Activated CD4-positive, alpha-beta T cell treated with anti-CD3 and anti-CD28 coated beads for 24 hours (primary cell): ENCODE measurements at regions not wholly inside any gene's neighbourhood (a gene's known extent, or its start where the extent isn't known, plus 50 kb on each side); places are given as distances from the start of the nearest gene placed in this dataset.
A peak's percentile ranks its signal among the peaks of the same experiment; 100 is the strongest.
"Not testable (repeated sequence)": the region's sequence is repeated elsewhere in the genome, so short reads cannot be mapped to it uniquely, and the experiment has no call there.

ENCODE experiments used
- DNase-seq, 2 donors: peaks; one replicate each; pipeline ENCODE4 v3.0.0-alpha.2; 2020; ENCODE audit warnings: low read depth in 2 of 2

DNA sequence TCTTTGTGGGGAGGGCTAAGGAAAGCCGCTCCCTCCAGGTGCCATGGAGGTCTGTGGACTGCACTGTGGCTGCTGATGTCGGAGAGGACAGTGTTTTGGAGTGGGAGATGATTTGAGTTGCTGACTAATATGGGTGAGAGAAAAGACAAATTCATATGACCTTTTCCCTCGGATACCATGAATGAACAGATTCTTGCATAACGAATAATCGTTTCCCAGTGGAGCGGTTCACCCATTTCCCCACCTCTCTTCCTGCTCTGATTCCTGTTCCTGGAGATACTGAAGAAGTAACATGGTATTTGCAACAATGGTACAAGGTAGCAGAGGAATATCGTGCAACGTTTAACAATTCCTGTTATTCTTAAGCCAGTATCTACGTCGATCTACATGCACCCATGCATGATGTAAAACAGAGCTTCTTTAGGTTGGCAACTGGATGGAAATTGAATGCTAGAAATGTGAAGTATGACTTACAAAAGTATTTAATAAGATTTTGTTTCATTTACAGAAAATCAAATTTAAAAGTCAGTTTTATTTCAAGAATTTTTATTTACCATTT lies 227.1 kb downstream of the TOMM20 start:
- DNase-seq = no peak

DNA sequence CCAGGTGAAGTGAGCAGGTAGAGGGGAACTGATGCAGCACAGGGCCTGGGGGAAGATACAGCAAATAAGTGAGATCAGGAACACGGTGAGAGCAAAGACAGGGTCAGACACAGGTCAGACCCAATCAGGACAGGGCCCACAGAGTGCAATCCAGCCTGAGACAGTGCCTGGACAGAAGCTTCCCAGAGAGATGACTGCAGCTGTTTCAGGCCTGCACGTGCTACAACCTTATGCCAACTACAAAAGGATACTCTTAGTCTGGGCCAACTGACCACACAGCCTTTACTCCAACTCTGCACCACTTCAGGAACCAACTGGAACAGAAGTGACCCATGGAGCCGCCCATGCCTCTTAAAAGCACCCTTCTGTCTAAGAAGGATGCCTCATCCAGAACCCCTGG lies 228.0 kb downstream of the TOMM20 start:
- no peak for DNase-seq

DNA sequence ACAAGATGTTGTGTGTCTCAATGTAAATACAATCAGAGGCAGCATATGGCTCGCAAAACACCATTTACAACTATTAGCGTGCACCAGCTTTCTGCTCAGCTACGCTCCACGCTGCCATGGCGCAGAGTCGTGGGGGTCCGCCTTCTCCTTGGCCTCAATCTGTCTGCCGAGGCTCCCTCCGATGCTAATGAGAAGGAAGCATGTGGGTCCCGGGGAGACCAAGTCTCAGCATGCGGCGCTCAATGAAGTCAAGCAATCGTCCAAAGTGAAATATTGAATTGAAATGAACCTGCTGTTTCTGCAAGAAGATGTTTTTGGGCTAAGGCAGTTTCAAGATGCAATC lies 228.9 kb downstream of the TOMM20 start:
- no peak for DNase-seq

DNA sequence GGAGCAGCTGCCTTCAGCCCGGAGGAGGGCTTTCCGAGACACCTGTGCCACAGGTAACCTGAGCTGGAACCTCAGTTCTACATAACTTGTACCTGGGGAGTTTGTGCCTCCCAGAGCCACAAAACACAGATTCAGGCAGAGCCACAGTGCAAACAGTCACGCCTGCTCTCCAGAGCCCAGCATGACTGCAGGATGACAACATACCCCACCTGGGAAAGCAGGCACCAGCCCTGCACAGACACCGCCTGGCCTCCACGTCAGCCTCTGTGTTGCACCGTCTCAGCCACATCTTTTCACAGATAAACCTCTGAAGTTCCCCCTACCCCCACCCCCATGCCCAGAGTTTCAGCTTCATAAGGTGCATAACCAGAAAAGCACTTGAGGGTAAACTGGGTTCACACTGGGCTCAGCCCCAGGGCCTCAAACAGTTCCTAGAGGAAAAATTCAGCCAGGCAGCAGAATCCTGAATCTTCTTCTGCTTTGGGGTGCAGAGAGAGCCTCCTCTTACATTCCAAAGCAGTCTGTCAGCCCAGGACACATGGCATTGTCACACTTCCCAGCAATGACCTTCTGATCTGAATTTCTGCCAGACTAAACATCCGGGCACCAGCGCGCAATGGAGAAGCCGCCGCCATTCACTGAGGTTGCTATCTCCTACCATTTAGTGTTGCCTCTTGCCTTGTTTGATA lies 229.5 kb downstream of the TOMM20 start:
- no peak for DNase-seq

DNA sequence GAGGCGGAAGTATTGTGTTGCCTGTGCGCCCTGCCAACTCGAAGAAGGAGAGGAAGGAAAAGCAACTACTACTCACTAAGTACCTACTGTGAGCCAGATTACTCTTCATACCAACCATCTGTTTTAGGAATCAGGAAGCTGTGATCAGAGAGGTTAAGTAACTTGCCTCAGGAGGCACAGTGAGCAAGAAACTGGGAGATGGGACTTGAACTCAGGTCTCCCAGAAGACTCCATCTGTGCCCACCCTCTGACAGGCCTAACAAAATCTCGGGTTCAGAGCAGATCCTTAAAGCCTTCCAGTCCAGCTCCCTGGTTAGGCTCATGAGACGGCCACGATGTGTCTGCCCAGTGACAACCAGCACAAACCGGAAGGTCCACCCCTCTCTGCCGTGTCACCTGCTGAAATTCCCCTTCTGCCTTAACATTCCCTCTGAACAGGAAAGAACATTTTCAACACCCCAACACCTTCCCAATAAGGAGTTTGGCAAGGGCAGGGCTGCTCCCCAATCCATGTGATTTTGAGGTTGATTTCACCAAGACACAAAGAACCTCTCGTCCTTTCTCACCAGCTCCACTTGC lies 230.1 kb downstream of the TOMM20 start:
- DNase-seq = no peak

DNA sequence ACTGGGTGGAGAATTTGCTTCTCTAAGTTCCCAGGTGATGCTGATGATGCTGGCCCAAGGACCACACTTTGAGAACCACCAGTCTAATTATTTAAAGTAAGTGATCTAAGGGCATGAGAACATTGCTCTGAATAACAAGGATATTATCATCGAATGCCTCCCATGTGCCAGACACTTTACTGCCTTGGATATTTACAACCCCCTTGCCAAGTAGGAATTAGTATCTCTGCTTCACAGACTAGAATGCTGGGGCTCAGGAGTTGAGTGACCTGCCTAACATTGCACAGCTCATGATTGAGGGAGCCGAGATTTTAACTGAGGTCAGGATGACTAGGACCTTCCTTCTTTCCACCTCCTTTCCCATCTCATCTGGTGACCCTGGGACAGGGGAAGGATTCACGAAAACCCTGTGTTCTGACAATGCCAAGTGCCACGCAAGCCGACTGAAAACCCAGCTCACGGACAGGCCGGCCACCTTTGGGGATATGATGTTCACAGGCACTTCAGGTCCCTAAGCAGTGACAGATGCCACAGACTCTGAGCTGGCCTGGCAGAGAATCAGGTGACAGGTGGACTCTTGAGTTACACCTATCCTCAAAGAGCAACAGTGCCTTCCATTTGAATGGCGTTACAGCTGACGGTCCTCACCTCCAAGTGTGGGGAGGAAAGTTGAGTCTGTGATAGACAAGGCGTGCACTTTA lies 230.7 kb downstream of the TOMM20 start:
- DNase-seq = no peak

DNA sequence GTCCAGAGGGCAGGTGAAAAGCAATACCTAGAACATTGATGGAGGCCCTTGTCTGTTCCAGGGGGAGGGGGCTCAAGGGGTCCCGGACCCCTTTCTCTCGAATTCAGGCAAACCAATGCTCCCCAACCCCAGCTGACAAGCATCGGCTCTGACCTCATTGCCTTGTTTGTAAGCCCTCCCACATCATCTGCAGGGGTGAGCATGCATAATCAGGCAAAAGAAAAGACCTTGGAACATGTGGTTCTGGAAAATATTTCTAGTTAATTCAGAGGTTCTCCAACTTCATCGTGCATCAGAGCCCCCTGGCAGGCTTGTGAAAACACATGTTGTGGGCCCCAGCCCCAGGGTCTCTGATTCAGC lies 231.3 kb downstream of the TOMM20 start:
- DNase-seq = no peak

DNA sequence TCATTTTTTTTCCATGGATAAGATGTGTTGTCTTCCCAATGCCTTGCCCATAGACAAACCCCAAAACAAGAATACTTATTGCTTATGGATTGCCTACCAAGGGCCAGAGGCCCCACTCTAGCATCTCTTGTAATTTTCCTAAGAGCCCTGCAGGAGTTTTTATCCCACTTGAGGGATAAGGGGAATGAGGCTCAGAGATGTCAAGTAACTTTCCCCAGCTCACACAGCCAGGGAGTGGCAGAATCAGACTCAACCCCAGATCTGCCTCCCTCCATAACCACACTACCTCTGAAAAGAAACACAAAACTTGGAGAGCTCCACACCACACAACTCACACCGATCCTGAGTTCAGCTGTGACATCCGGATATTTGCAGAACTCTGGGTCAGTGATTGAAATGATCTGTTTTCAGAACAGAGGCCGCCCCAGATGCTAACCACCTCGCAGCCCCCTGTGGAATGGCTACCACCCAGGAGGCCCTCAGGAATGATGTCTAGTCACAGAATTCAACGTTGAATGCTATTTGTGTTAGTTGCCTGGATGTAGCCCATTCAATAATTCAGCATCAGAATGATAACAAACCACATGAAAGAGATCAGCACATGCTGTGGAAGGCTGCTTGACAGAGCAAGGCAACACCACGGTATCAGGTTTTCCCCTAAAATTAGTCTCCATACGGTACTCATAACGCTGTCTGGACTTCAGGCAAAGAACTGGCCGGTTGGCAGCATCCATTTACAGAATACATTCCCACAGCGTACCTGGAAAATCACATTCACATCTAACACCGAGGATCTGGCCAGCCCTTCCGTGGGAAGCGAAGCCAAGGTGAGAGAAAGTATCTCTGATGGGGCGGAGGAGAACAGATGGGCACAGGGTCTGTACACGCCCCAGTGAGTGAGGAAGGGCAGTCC lies 231.9 kb downstream of the TOMM20 start:
- no peak for DNase-seq

DNA sequence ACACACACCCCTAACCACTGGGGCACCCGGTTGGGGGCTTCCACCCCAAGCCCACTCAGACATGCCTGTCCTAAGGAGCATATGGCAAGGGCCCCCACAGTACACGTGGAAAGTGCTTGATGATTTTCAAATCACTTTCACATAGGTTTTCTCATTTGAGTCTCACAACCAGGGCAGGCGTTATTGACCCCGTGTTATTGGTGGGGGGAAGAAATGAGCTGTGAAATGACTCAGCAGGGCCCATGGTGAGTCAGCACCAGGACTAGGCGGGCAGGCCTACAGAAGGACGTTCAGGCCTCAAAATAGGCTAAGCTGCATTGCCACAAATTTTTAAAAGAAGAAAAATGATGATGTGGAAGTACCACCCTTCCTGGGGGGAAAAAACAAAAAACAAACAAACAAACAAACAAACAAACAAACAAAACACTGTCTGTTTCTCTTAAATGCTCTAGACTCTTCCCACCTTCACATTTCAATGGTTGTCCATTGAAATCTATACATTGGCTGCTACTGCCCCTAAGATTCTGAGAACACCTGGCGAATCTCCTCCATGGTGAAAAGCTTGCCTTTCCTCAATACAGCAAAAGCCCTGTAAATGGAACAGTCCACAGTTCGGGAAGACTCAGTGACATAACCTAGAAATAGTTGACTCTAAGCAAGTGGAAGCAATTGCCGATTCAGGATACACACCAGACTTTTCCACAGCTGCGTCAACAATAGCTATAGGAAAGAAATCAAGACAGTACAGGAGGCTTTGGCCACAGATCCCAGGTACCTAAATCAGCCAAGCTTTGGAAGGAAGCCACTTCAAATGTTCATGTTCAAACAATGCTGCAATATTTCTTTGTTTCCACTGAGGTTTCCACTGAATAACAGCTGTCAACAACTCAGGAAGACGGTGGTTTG lies 234.7 kb downstream of the TOMM20 start:
- DNase-seq = peak in 1 of 2 donors; percentile 25

DNA sequence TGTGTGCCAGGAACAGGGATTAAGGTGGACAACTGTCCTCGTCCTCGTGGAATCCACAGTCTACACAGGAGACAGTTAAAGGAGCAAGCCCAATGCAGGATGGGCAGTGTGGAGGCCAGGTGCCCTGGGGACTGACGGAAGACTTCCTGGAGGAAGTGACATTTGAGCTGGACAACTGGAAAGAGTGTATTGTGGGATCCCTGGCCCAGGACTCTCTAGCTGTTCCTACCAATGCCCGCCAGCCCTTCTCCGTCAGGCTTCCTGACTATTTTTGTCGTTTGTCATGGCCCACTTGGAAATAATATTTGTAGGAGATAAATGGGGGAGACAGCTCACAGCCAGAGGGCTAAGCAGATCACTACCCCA lies 235.3 kb downstream of the TOMM20 start:
- DNase-seq = no peak

DNA sequence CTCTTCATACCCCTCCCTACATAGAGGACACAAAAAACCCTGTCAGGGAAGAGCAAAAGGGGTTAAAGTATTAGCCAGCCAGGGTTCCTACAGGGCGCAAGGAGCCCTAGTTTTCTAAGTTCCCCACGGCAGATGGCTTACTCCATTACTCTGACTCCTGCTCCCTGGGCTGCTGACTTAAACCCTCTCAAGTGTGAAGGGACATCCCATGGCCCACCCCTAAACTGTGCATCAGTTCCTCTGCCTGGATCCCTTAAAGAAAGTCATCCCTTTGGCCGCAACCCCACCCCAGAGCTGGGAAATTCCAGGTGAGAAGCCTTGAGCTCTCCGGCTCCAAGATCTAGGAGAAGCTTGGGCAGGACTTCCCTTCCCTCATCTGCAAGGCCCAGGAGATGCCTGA lies 236.0 kb downstream of the TOMM20 start:
- DNase-seq = no peak

DNA sequence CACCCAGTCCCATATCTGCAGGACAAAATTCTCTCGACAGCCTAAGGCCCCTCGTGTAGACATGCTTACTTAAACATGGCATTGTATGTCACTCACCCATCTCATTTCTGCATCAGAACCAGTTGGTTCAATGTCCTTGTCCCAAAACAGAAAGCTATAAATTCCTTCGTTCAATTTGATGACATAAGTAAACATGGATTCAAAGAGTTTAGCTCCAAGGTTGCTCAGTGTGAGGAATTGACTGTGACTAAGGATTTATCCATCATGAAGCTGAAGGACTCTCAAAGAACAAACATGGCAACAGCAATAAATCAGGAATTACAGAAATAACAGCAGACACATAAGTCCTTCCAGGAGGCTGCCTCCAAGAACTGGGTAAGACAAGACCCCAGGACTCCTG lies 237.2 kb downstream of the TOMM20 start:
- no peak for DNase-seq

DNA sequence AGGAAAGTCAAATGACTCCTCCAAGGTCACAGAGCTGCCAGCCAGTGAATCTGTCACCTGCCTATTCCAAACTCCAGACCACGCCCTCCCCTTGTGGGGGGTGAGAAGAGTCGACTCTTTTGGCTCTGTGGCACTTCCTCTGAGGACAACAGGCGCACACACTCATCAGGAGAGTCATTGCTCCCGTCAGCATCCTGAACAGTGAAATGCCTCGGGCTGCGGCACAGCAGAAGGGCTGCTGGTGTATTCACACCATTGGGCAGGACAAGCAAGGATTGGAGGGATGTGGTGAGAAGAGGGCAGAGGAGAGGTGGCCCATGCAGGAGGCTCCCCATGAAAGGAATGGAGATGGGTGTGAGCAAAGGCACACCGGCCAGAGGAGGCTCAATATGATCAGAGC lies 239.0 kb downstream of the TOMM20 start:
- no peak for DNase-seq

DNA sequence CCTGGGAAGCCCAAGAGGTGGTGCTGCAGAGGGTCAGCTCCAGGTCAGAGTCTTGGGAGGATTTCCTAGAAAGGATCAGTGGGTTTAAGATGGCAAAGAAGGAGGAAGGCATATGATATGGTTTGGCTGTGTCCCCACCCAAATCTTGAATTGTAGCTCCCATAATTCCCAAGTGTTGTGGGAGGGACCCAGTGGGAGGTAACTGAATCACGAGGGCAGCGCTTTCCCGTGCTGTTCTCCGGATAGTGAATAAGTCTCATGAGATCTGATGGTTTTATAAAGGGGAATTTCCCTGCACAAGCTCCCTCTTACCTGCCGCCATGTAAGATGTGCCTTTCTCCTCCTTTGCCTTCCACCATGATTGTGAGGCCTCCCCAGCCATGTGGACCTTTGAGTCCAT lies 240.4 kb downstream of the TOMM20 start:
- not testable (repeated sequence) for DNase-seq

DNA sequence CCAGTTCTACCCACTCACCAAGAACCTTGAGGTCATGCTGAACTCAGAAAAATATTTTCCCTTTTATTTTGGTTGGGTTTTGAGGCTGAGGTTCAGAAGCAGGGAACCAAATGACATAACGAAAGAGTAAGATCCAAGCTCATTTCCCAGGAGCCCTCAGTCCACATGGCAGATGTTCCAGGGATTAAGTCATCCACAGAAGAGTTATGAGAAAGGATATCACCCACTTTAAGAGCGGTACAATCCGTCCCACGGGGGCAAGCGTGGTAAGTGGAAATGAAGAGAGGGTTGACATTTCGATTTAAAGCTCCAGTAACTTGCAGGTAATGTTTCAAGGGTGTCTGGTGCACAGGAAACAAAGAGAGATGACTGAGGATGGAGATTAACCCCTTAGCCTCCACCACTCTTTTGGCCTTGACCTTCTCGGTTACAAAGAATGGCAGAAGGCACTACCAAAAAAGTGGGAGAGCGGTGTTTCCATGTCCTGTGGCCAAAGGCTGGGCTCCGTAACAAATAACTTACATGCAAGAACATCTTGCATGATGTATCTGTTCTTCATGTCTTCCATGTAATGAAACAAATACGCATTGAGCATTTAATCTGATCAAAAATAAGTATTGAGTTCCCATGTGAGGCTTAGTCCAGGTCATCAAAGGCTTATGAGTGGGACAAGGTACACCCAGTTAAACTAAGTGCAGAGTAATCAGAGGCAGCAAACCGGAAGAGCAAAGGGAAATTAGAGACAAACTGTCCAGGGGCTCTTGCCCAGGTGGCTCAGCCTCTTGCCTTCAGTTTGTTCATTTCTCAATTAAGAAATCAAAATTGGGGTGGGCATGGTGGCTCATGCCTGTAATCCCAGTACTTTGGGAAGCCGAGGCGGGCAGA lies 241.4 kb downstream of the TOMM20 start:
- DNase-seq = no peak

DNA sequence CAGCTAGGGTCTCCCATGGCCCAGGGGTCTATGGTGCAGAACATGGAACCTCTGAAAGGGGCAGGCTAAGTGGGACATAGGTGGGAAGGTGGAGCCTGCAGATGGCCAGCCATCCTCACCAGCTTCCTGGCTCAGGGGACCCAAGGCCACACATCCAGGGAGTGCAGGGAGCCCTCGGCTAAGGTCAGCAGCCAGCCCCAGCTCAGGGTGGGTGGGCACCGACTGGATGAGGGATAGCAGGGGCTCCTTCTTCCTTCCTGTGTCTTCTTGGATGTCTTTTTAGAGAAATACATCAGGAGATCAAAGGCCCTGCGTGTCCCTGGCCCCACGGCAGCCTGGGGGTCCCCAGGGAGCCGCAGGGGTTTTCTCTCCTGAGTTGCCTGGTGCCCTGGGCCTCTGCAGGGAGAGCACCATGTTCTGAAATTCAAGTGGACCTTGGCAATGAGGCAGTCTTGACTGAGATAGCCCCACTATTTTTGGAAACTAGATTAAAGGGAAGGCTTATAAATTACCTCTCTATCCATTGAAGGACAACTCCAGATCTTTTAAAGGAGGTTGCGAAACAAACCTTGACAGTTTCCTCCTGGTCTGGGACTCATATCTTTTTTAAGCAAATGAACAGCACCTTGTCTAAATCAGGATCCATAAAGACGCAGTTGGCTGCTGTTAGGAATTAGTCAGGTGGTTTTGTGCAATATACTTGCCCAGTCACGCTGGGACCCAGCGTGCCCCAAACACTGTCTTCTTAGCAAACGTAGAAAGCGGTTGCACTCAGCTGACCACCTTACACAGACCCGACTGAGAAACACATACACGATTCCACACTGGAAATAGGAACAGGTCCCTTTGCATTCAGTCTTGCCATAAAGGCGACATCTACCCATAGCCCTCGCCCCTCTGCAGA lies 242.3 kb downstream of the TOMM20 start:
- no peak for DNase-seq

DNA sequence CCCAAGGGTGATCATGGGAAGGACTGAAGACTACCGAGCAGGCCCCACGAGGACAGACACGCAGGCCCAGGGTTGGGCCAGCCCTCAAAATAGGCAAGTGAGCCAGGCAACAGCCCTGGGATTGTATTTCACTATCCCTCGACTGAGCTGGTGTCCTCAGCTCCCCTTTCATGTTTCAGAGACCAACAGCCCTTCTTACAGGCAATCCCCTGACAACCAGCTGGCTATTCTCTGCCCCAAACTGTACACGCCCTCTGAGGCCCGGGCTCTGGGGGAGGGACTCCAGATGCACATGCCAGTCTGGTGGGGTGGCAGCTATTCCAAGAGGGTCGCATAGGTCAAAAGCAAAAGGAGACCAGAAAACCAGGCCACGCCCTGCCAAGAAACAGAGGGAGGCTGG lies 243.0 kb downstream of the TOMM20 start:
- DNase-seq = no peak

DNA sequence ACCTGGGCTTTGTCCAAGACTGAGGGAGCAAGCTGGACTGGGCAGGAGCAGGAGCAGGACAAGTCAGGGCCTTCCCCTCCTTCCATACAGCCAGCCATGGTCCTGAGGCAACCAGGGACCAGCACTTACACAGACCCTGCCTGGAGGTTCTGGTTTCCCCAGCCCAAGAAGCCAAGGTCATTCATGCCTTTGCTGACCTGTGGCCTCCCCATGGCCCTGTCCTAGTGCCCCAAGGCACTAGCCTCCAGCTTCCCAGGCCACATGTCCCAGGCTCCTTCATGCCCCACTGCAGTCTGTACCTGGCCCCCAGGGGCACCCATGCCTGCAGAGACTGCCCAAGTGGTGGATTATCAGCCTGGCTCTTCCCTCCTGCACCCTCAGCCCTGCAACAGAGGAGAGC lies 243.9 kb downstream of the TOMM20 start:
- DNase-seq = no peak

DNA sequence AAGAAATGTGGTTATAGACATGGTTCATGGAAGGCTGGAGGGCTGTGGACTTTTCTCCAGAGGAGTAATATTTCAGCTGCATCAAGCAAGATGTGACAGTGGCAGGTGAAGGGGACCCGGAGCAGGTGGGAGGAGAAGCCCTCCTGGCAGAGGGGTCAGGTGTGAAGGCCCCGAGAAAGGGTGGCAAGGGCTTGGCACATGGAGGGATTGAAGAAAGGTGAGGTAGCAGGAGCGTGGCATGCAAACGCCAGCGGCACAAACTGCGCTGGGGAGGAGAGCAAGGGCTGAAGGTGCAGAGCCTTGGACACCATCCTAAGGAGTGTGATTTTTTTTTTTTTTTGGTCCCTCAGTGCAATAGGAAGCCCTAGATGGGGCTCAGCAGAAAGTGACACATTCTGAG lies 244.6 kb downstream of the TOMM20 start:
- DNase-seq = no peak
